WI38 (cell line): ENCODE measurements at regions not wholly inside any gene's neighbourhood (a gene's known extent, or its start where the extent isn't known, plus 50 kb on each side); places are given as distances from the start of the nearest gene placed in this dataset.

Experiments
- H3K4me3 ChIP-seq: 2 replicates; pipeline ENCODE4 v1.5.1; 2011; ENCODE audit warnings: low read depth, mild to moderate bottlenecking, control low read depth, low read length
- CTCF ChIP-seq: IDR thresholded peaks from 2 replicates; pipeline ENCODE4 v1.5.1; 2012; ENCODE audit warnings: low read depth, mild to moderate bottlenecking, control low read depth, low read length

- no peak overlapping the region for H3K4me3 ChIP-seq
- no peak for TF ChIP-seq CTCF
These were observed 158.6 kb upstream of the CNTN5 start for GRCh38 chr11:98862169-98862568.

GRCh38 chr11:98871690-98872089 is 149.1 kb upstream of the CNTN5 start:
- TF ChIP-seq CTCF, result no peak
- no peak overlapping the region for H3K4me3 ChIP-seq

- TF ChIP-seq CTCF, result no peak
- no peak overlapping the region for H3K4me3 ChIP-seq
These were observed 146.7 kb upstream of the CNTN5 start for GRCh38 chr11:98874050-98874449.

GRCh38 chr11:98895936-98896335 is 124.8 kb upstream of the CNTN5 start:
- no peak for TF ChIP-seq CTCF
- no peak overlapping the region for H3K4me3 ChIP-seq

- no peak for TF ChIP-seq CTCF
- no peak overlapping the region for H3K4me3 ChIP-seq
These were observed 79.8 kb upstream of the CNTN5 start for GRCh38 chr11:98940913-98941312.

- H3K4me3 ChIP-seq, result no peak overlapping the region
- TF ChIP-seq CTCF, result no peak
These were observed 76.3 kb upstream of the CNTN5 start for GRCh38 chr11:98944461-98944860.

GRCh38 chr11:98952107-98952506 is 68.6 kb upstream of the CNTN5 start:
- TF ChIP-seq CTCF, result no peak
- H3K4me3 ChIP-seq, result no peak overlapping the region
